Spleen (tissue), 11 donors: ENCODE measurements at regions not wholly inside any gene's neighbourhood (a gene's known extent, or its start where the extent isn't known, plus 50 kb on each side); places are given as distances from the start of the nearest gene placed in this dataset.

Source experiments
- DNase-seq: peaks from one replicate; pipeline ENCODE4 v3.0.0-alpha.2; 2020
- H3K27ac ChIP-seq, 8 donors: fragments of 200-600 bp; sonication (generic) in 7 of 8; 1 replicate in 4 of 8; 2 replicates in 4 of 8; pipeline versions ENCODE4 v1.5.0 to v1.8.0; 2016 to 2021; ENCODE audit warnings: inconsistent platforms in 4 of 8, mild to moderate bottlenecking in 4 of 8, moderate library complexity in 1 of 8
- H3K27me3 ChIP-seq, 7 donors: fragments of 200-600 bp; sonication (generic) in 6 of 7; replicated peaks in 1 of 7; 1 replicate in 4 of 7; 2 replicates in 3 of 7; pipeline versions ENCODE4 v1.5.0 to v1.8.0; 2016 to 2021; ENCODE audit warnings: inconsistent platforms in 3 of 7, mild to moderate bottlenecking in 1 of 7
- H3K36me3 ChIP-seq, 6 donors: fragments of 200-600 bp; sonication (generic) in 5 of 6; 1 replicate in 4 of 6; 2 replicates in 2 of 6; pipeline versions ENCODE4 v1.5.0 to v1.8.0; 2016 to 2021; ENCODE audit warnings: inconsistent platforms in 2 of 6
- H3K4me1 ChIP-seq, 6 donors: fragments of 200-600 bp; sonication (generic) in 5 of 6; 1 replicate in 3 of 6; 2 replicates in 3 of 6; pipeline versions ENCODE4 v1.5.0 to v1.8.0; 2016 to 2021; ENCODE audit warnings: inconsistent platforms in 3 of 6
- H3K4me3 ChIP-seq, 8 donors: fragments of 200-600 bp; sonication (generic) in 7 of 8; 1 replicate in 4 of 8; 2 replicates in 4 of 8; pipeline versions ENCODE4 v1.5.0 to v1.8.0; 2016 to 2021; ENCODE audit warnings: inconsistent platforms in 4 of 8, mild to moderate bottlenecking in 4 of 8, moderate library complexity in 2 of 8
- H3K9me3 ChIP-seq, 8 donors: fragments of 200-600 bp; sonication (generic) in 7 of 8; 1 replicate in 4 of 8; 2 replicates in 4 of 8; pipeline versions ENCODE4 v1.5.0 to v1.8.0; 2016 to 2021; ENCODE audit warnings: inconsistent platforms in 4 of 8
- CTCF ChIP-seq, 11 experiments: fragments of 200-600 bp in 7 of 11; fragments of 450-650 bp in 4 of 11; sonication (generic) in 4 of 11; IDR thresholded peaks in 8 of 11; conservative IDR thresholded peaks in 3 of 11; 1 replicate in 7 of 11; 2 replicates in 4 of 11; pipeline versions ENCODE4 v1.4.0 to v1.8.0; 2016 to 2021; ENCODE audit warnings: antibody characterized with exemption in 11 of 11, inconsistent platforms in 4 of 11, mild to moderate bottlenecking in 1 of 11
- POLR2A ChIP-seq, 3 donors: fragments of 450-650 bp; IDR thresholded peaks; one replicate each; pipeline ENCODE4 v1.5.1; 2017; ENCODE audit warnings: antibody characterized with exemption in 3 of 3, mild to moderate bottlenecking in 1 of 3
- POLR2AphosphoS5 ChIP-seq, 3 donors: sonication (generic); formaldehyde crosslinking; IDR thresholded peaks; one replicate each; pipeline ENCODE4 v1.5.1; 2017; ENCODE audit warnings: antibody characterized with exemption in 3 of 3
- whole genome bisulfite sequencing, 5 donors: extraction: QIAGEN DNeasy Blood & Tissue Kit in 3 of 5; methylation state at CpG; one replicate each; pipeline versions ENCODE4 v1.1.5 to v1.1.7; 2013 to 2018; 5-methylcytosine and 5-hydroxymethylcytosine counted together
- intact Hi-C: fragments of 100-400 bp; cut with DNase I; formaldehyde crosslinking; loops from one replicate; pipeline ENCODE4 v1.15.0; 2023; ENCODE audit warnings: low total_unique reads
- donor health status: healthy with polysubstance abuse.
- donor health status: DM: no; HTN: no; CAD: no; lungs with moderate emphysema.
- donor health status: DM: no; HTN: no; CAD: no.
- donor health status: Bipolar disorder and iron deficiency.
- donor health status: healthy.
- donor health status: DM: no; HTN: no; CAD: no.
- donor health status: DM: yes; HTN: yes; CAD: no.

- H3K4me3 ChIP-seq: no peak overlapping the region
- no peak for TF ChIP-seq POLR2AphosphoS5 (IDR thresholded peaks at IDR 0.05)
- no peak for TF ChIP-seq POLR2A (IDR thresholded peaks at IDR 0.05)
- no peak for TF ChIP-seq CTCF (IDR thresholded peaks at IDR 0.05 in 8 of 11, conservative IDR thresholded peaks at IDR 0.05 in 3 of 11)
- H3K4me1 ChIP-seq: no peaks in the 10 kb centered on the region
- H3K27ac ChIP-seq: no peak overlapping the region
- no peaks in the 10 kb centered on the region for H3K36me3 ChIP-seq
- DNase-seq: no peak
- H3K27me3 ChIP-seq: no peaks in the 10 kb centered on the region
- 84 to 89% (median 85%) methylated on average over 11 to 18 of the region's 18 CpGs for WGBS, 5 donors
- intact Hi-C loops: no loop called here
- peaks cover 0 to 11% (median 0%) of the 10 kb centered on the region in 8 donors for H3K9me3 ChIP-seq
These were observed 377.2 kb upstream of the LRATD1 start for GRCh38 chr2:14255135-14255820.

- 80 to 90% (median 85%) methylated on average over 5 of the region's 5 CpGs for WGBS, 5 donors
- TF ChIP-seq POLR2A (IDR thresholded peaks at IDR 0.05): no peak
- no peak overlapping the region for H3K4me3 ChIP-seq
- DNase-seq: no peak
- no peak overlapping the region for H3K27ac ChIP-seq
- no peaks in the 10 kb centered on the region for H3K27me3 ChIP-seq
- peaks cover 0 to 11% (median 0%) of the 10 kb centered on the region in 8 donors for H3K9me3 ChIP-seq
- intact Hi-C loops: no loop called here
- H3K4me1 ChIP-seq: no peaks in the 10 kb centered on the region
- no peaks in the 10 kb centered on the region for H3K36me3 ChIP-seq
These were observed 375.6 kb upstream of the LRATD1 start for GRCh38 chr2:14256890-14257289.

DNA sequence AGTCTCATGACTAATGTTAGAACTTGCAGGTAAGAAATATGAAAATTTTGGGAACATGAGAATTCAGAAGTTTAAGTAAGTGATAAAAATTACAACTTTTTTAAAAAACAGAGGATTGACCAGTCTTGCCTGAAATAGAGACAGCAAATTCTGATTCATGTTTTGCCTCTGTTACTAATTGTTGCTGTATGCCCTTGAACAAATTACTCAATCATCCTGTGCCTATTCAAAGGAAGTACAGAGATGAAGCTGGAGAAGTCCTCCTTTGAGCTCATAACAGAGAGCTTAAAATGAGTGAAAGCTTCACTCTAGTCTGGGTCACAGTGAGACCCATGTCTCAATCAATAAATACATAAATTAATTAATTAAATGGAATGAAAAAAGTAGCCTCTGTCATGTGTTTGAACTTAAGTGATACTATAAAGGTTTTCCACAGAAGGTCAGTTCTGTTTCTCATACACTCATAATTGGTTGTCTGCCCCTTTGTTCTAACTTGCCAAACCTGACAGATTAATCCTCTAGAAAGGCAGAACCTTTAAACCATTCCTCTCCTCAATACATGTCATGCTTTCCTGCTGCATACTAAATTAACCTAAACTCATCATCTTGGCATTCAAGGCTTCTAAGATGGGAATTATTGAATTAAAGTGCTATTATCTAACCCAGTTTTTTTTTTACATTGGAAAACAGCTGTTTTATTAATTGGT, 374.6 kb upstream of the LRATD1 start:
- H3K4me1 ChIP-seq: no peaks in the 10 kb centered on the region
- intact Hi-C loops: no loop called here
- peaks cover 0 to 11% (median 0%) of the 10 kb centered on the region in 8 donors for H3K9me3 ChIP-seq
- no peak for DNase-seq
- H3K27me3 ChIP-seq: no peaks in the 10 kb centered on the region
- H3K36me3 ChIP-seq: no peaks in the 10 kb centered on the region
- no peak overlapping the region for H3K27ac ChIP-seq
- no peak overlapping the region for H3K4me3 ChIP-seq
- no peak for TF ChIP-seq POLR2AphosphoS5 (IDR thresholded peaks at IDR 0.05)

- H3K27me3 ChIP-seq: no peaks in the 10 kb centered on the region
- TF ChIP-seq POLR2AphosphoS5 (IDR thresholded peaks at IDR 0.05) (no peak), POLR2A (IDR thresholded peaks at IDR 0.05) (no peak), CTCF (IDR thresholded peaks at IDR 0.05 in 8 of 11, conservative IDR thresholded peaks at IDR 0.05 in 3 of 11) (no peak)
- no peaks in the 10 kb centered on the region for H3K36me3 ChIP-seq
- intact Hi-C loops: no loop called here
- H3K9me3 ChIP-seq: peaks cover 0 to 5% (median 0%) of the 10 kb centered on the region in 8 donors
- no peaks in the 10 kb centered on the region for H3K4me1 ChIP-seq
- no peak overlapping the region for H3K27ac ChIP-seq
- no peak overlapping the region for H3K4me3 ChIP-seq
- DNase-seq: no peak
These were observed 370.7 kb upstream of the LRATD1 start for GRCh38 chr2:14261771-14262170.

- no peak for TF ChIP-seq CTCF (IDR thresholded peaks at IDR 0.05 in 8 of 11, conservative IDR thresholded peaks at IDR 0.05 in 3 of 11)
- no peak for TF ChIP-seq POLR2A (IDR thresholded peaks at IDR 0.05)
- TF ChIP-seq POLR2AphosphoS5 (IDR thresholded peaks at IDR 0.05): no peak
- no peaks in the 10 kb centered on the region for H3K27me3 ChIP-seq
- H3K36me3 ChIP-seq: no peaks in the 10 kb centered on the region
- DNase-seq: no peak
- H3K9me3 ChIP-seq: peaks cover 0 to 5% (median 0%) of the 10 kb centered on the region in 8 donors
- H3K4me3 ChIP-seq: no peak overlapping the region
- intact Hi-C loops: no loop called here
- no peak overlapping the region for H3K27ac ChIP-seq
- no peaks in the 10 kb centered on the region for H3K4me1 ChIP-seq
These were observed 369.5 kb upstream of the LRATD1 start for GRCh38 chr2:14263053-14263452.
